ENCODE measurements at regions not wholly inside any gene's neighbourhood (a gene's known extent, or its start where the extent isn't known, plus 50 kb on each side); places are given as distances from the start of the nearest gene placed in this dataset.

DNA sequence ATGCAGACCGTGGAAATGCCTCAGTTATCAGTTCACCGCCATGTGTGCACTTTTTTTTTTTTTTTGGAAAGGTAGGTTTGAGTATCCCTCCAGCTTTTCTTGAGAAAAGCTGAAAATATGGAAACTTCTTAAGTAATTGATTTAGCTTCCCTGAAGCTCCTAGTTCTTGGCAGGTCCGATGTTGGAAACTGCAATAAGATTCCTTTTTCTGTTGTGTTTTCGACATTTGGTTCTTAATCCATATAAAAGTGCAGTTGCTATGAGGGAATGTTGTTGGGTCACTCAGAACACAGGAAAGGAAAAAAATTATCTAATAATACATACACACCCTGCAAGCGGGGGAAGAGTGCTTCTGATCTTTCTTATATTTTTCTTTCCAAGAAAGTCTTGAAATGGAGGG is 665.2 kb downstream of the INHBA start:
- TF ChIP-seq GABPA (IDR thresholded peaks at IDR 0.05 in 1 of 2, conservative IDR thresholded peaks at IDR 0.05 in 1 of 2) (no peak), FOXA1 (IDR thresholded peaks at IDR 0.05) (no peak), EGR1 (IDR thresholded peaks at IDR 0.05; ENCODE audit: low read depth in 2 of 2) (no peak), RAD21 (IDR thresholded peaks at IDR 0.05) (no peak), TAF1 (conservative IDR thresholded peaks at IDR 0.05) (no peak), YY1 (IDR thresholded peaks at IDR 0.05) (no peak)
- TF ChIP-seq, protein P1, sequence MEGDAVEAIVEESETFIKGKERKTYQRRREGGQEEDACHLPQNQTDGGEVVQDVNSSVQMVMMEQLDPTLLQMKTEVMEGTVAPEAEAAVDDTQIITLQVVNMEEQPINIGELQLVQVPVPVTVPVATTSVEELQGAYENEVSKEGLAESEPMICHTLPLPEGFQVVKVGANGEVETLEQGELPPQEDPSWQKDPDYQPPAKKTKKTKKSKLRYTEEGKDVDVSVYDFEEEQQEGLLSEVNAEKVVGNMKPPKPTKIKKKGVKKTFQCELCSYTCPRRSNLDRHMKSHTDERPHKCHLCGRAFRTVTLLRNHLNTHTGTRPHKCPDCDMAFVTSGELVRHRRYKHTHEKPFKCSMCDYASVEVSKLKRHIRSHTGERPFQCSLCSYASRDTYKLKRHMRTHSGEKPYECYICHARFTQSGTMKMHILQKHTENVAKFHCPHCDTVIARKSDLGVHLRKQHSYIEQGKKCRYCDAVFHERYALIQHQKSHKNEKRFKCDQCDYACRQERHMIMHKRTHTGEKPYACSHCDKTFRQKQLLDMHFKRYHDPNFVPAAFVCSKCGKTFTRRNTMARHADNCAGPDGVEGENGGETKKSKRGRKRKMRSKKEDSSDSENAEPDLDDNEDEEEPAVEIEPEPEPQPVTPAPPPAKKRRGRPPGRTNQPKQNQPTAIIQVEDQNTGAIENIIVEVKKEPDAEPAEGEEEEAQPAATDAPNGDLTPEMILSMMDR (IDR thresholded peaks at IDR 0.05; ENCODE audit: low read depth, low read length, missing input control): no peak
- TF ChIP-seq, protein P2, sequence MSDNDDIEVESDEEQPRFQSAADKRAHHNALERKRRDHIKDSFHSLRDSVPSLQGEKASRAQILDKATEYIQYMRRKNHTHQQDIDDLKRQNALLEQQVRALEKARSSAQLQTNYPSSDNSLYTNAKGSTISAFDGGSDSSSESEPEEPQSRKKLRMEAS (IDR thresholded peaks at IDR 0.05): no peak
- TF ChIP-seq, protein P3, sequence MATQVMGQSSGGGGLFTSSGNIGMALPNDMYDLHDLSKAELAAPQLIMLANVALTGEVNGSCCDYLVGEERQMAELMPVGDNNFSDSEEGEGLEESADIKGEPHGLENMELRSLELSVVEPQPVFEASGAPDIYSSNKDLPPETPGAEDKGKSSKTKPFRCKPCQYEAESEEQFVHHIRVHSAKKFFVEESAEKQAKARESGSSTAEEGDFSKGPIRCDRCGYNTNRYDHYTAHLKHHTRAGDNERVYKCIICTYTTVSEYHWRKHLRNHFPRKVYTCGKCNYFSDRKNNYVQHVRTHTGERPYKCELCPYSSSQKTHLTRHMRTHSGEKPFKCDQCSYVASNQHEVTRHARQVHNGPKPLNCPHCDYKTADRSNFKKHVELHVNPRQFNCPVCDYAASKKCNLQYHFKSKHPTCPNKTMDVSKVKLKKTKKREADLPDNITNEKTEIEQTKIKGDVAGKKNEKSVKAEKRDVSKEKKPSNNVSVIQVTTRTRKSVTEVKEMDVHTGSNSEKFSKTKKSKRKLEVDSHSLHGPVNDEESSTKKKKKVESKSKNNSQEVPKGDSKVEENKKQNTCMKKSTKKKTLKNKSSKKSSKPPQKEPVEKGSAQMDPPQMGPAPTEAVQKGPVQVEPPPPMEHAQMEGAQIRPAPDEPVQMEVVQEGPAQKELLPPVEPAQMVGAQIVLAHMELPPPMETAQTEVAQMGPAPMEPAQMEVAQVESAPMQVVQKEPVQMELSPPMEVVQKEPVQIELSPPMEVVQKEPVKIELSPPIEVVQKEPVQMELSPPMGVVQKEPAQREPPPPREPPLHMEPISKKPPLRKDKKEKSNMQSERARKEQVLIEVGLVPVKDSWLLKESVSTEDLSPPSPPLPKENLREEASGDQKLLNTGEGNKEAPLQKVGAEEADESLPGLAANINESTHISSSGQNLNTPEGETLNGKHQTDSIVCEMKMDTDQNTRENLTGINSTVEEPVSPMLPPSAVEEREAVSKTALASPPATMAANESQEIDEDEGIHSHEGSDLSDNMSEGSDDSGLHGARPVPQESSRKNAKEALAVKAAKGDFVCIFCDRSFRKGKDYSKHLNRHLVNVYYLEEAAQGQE (IDR thresholded peaks at IDR 0.05): no peak
- TF ChIP-seq, protein P4, sequence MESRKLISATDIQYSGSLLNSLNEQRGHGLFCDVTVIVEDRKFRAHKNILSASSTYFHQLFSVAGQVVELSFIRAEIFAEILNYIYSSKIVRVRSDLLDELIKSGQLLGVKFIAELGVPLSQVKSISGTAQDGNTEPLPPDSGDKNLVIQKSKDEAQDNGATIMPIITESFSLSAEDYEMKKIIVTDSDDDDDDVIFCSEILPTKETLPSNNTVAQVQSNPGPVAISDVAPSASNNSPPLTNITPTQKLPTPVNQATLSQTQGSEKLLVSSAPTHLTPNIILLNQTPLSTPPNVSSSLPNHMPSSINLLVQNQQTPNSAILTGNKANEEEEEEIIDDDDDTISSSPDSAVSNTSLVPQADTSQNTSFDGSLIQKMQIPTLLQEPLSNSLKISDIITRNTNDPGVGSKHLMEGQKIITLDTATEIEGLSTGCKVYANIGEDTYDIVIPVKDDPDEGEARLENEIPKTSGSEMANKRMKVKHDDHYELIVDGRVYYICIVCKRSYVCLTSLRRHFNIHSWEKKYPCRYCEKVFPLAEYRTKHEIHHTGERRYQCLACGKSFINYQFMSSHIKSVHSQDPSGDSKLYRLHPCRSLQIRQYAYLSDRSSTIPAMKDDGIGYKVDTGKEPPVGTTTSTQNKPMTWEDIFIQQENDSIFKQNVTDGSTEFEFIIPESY (IDR thresholded peaks at IDR 0.05): no peak

Measured in liver (tissue), 3 donors.